CD4-positive, alpha-beta T cell treated with Interleukin-6 for 4 hours (primary cell): ENCODE measurements at regions not wholly inside any gene's neighbourhood (a gene's known extent, or its start where the extent isn't known, plus 50 kb on each side); places are given as distances from the start of the nearest gene placed in this dataset.

Experiments
- DNase-seq: peaks from one replicate; pipeline ENCODE4 v3.0.0-alpha.2; 2020; ENCODE audit warnings: mixed read lengths

DNA sequence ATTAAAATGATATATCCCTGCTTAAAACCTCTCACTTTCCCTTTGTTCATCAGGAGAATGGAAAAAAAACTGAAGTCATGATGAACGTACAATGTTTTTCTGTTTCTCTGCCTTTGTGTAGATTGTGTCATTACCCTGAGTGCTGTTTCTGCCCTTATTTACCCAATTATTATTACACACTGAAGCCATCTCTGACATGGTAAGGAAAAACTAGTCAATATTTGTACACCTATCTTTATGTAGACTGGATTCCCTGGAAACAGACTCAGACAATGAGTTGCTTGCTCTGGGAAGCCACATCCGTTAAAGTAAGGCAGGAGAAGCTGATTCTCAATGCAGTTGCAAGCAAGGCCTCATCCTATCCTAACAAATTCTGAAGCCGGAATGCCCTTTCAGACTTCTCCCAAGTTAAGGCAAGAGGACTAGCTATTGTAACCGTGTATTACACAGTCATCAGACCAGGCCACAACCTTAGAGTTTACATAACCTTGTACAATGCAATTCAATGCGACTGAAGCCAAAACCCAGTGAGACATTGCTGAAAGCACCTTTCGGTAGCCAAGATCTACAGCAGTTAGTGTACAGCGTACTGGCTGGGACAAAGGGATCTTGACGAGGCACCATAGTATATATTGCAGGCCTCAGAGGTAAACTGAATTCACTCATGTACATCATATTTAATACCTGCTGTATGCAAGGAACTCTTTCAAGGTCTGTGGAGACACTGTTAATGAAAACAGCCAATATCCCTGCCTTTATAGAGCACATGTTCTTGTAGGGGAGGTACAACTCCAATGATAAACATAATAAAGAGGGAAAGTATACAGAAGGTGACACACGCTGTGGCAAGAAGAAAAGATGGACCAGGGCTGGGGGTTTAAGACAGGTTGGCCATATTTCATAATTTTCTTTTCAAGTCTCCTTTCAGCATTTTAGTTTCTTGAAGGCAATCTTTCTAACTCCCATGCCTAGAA, 1040.8 kb upstream of the SEMA6D start:
- DNase-seq, result no peak

DNA sequence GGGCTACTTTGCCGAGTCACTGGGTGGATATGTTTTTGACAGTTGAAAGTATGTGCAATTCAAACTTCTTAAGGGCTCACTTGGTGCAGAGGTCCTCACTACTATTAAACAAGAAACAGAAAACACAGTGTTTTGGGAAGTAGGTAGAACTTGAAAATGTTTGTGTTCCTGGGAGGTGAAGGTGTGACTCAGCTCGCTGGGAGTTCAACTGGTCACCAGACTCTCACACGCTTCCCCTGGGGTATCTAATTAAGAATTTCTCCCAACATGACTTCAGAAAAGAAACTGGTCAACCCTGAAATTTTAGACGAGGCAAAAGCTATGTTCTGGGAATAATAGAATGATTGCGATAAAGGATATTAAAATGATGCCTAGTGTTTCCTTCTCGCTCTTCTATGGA, 1039.8 kb upstream of the SEMA6D start:
- DNase-seq, result no peak

DNA sequence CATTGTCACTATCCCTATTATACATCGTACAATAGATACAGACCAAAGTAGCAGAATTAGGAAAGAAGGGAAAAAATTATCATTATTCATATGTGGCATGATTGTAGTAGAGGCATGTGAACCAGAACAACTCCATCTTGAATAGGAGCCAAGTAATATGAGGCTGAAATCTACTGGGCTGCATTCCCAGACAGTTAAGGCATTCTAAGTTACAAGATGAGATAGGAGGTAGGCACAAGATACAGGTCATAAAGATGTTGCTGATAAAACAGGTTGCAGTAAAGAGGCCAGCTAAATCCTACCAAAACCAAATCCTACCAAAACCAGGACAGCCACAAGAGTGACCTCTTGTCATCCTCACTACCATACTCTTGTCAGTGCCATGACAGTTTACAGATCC, 1035.4 kb upstream of the SEMA6D start:
- no peak for DNase-seq

DNA sequence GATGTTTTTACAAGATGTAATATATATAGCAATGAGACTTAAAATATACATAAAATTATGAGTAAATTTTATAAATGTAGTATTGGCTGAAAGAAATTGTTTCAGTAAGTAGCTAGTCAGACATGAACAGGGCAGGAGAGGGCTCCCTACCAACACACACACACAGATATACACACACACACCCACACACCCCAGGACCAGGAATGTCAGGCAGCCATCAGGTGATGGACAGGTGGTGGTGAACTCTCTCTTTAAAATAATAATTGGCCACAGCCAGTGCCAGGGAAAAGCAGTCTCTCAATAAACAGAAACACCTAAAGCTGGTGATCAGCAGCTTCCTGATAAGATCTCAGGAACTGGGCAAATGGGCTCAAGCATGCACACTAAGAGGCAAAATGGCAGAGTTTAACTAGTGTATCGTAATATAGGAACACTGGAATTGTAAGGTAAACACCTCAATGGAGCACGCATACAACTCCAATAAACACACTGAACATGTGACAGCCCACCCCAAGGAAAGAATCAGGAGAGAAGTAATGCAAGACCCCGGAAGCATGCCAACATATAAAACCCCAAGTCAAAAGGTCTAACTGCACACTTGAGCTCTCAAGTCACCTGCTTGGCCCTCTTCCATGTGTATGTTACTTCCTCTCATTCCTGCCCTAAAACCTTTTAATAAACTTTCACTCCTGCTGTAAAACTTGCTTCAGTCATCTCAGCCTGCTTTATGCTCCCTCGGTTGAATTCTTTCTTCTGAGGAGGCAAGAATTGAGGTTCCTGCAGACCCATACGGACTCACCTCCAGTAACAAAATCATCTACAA, 1034.1 kb upstream of the SEMA6D start:
- DNase-seq, result no peak

DNA sequence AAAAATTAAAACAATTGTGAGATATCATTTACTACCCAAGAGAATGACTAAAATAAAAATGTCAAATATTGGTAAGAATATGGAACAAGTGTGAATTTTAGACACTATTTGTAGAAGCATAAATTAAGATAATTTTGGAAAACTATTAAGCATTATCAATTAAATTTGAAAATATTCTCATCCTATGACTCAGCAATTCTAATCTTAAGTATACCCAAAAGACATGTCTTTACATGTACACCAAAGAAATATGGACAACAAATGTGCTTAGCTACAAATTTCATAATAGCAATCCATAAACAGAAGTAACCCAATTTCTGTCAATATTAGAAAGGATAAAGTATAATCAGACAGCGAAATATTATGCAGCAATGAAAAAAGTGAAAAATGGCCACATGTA, 1032.2 kb upstream of the SEMA6D start:
- DNase-seq, result no peak

DNA sequence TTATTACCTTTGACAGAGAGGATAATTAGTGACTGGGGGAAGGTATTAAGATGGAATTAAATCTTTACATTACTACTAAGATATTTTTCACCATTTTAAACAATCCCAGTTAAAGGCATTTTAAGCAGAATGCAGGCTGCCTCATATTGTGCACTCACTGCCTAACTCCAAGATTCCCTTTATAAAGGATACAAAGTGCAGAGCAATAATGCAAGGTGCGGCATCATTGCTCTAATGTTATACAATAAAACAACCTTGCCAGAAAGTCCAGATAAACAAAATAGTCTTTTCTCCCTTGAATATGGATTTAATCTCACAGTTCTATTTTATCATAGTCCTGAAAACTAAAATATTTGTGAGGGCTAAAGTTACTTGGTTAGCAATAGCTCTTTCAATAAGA, 1031.6 kb upstream of the SEMA6D start:
- DNase-seq, result no peak

DNA sequence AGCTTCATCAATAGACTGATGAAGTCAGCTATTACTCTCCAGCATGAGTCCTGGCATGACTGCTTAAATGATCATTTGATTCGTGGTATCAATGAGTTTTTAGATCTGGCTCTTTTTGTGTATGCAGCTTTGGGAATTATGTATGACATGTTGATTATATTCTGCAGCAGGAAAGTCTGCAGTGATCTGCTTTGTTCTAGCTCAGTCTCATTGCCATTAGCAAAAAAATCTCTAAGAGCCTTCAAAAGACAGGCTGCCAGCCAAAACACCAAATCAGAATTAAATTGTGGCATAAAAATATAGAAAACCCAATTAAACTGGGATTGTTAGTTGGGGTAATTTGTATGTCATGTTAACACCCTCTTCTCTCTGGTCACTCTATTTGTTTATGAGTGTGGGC, 1021.0 kb upstream of the SEMA6D start:
- DNase-seq, result no peak

DNA sequence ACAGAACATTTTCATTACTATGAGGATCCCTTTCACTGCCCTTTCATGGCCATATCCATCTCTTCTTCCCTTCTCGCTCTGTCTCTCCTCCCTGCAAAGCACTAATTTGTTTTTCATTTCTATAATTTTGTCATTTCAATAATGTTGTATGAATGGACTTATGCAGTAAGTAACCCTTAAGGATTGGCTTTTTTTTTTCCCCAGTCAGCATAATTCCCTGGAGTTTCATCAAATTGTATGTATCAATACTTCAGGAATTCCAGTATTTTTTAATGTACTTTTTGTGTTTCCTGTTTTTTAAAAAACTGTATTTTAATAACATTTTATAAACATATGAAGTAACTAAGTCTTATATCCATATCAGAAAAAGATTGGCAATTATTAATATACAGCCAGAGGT, 1016.0 kb upstream of the SEMA6D start:
- DNase-seq, result no peak

DNA sequence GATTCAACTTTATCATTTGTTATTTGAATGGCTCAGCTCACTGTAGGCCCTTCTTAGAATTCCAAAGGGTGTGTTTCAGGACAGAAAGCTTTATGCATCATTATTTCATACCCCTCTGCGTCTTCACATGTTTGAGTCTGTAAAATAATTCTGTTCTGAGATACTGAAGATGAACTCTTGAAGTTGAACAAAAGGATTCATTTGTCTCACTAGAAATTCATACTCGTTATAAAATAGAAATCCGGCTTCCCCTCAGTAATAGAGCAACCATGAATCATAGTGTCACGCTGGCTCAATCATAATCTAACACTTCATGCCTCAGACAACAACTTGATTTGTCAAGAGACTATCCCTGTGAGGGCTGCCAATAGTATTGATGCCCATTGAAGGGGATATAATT, 1015.4 kb upstream of the SEMA6D start:
- no peak for DNase-seq

DNA sequence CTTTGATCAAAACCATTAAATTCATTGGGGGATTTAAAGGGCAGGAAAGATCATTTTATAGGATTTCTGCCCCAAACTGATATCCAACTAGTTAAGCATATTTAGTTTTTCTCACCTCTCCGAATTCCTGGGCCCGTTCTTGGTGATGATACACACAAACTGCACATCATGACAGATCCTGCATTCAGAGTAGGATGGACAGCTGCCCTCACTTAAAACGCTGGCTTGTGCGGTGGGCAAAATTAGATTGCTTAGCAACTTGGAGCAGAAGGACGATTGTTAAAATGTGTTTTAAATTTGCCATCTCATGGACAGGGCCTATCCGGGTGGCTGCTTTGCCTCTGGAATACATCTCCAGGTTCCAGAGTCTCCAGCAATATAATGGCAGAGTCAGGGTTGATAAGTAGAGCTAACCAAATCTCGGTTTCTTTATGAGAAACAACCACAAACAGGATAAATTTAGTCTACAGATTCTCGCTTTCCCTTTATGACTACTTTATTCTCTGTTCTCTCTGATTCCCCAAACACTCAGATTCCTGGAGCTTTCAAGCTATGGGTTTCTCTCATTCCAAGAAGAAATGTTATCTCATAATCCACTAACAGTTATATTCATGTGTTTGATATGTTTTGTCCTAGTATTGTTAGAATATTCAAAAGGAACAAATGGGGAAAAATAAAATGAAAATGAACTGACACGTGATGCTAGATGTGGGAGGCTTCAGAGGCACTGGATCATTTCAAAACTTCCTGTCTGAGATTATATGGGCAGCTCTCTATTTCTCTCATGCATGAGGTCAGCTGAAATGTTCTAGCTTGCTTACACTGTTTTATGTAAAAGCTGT, 1014.1 kb upstream of the SEMA6D start:
- DNase-seq, result no peak

DNA sequence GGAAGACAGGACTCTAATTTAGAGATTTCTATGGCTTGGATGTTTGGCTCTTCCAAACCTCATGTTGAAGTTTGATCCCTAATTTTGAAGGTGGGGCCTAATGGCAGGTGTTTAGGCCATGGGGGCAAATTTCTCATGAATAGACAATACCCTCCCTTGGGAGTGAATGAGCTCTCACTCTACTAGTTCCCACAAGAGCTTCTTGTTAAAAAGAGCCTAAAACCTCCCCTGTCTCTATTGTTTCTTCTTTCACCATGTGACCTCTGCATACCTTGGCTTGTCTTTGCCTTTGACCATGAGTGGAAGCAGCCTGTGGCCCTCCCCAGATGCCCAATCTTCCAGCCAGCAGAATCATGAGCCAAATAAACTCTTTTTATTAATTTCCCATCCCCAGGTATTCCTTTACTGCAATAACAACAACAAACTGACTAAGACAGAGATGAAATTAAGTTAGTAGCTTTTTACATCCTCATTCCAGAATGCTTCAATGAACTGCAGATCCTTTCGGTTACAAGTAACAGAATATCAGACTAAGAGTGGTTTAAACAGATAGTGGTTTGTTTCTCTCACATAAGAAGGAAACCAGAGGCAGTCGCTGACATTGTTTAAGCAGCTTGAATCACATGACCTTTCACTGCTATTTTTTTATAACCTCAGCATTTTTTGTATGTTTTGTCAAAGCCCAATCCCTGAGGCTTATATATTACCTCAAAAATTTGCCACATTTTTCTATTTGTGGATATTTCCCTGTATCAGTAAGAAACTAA, 1013.3 kb upstream of the SEMA6D start:
- no peak for DNase-seq

DNA sequence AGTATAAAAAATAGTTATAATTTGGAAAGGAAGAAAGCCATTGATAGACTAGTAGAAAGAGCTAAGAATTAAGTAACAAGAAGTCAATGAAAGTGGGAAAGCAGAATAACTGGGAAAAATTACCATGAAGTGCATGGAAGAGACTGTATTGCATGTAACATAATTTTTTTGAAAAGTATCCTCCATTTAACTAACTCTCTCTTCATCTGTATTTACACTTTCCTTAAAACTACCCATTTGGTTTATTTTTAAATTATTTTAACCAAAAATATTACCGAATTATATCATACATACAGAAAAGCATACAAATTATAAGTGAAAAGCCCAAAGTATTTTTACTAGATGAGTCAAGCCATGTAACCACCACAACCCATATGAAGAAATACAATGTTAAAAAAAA, 1009.9 kb upstream of the SEMA6D start:
- no peak for DNase-seq

DNA sequence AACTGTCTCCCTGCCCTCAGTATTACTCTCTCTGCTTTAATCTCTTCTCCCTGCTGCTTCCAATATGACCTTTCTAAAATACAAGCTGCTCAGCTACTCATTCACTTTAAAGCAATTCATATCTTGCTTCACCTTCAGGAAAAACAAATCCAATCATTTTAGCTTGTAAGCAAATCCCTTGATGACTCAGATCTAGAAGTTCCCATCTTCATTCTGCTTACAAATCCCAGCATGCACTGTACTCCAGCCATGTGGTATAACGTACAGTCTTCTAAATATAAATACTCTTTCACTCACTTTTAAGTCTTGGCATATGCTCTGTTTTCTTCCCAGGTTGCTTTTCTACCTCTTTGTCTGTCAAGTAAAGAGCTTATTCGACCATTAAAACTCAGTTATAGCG, 1009.1 kb upstream of the SEMA6D start:
- DNase-seq, result no peak

DNA sequence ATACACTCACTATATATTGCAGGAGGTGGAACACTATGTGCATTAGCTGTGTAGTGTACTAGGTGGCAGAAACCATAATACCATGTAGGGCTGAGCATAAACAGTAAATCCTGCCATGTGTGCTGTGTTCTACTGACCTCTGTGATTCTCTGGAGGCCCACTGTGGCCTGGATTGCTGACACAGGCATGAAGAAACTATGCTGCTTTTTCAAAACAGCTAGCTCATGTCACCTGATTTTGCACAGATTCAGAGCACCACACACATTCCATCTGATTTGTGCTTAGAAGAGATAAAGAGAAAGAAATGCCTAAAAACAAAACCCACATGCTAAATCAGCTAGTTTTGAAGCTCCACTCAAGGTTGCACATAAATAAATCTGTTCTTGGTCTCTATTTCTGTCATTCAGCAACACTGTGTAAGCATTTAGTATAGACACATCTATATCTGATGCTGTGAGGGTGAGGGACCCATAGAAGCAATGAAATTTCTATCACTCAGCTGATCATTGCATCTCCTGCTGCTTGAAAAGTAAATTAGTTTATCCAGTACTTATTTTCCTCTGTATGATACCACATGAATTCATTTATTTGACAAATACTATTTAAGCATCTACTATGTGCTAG, 1007.7 kb upstream of the SEMA6D start:
- DNase-seq, result no peak

DNA sequence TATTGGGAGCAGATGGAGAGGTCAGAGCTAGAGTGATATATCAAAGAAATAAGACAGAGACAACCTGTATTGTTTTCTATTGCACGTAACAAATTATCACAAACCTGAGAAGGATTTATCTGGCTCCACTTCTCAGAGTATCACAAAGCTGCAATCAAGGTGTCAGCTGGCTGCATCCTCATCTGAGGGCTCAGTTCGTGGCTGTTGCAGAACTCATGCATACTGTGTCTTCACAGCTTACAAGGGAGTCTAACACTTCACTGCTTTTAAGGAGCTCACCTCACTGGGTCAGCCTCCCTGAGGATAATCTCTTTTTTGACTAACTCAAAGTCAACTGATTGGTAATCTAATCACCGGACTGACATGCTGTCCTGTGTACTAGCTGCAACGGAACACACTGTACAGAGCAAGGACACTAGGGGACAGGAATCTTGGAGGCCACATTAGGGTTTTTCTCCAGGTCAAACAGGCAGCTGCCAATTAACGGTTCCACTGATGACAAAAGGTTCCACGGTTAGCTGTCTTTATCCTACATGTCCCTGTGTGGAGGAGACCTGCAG, 1006.8 kb upstream of the SEMA6D start:
- no peak for DNase-seq

DNA sequence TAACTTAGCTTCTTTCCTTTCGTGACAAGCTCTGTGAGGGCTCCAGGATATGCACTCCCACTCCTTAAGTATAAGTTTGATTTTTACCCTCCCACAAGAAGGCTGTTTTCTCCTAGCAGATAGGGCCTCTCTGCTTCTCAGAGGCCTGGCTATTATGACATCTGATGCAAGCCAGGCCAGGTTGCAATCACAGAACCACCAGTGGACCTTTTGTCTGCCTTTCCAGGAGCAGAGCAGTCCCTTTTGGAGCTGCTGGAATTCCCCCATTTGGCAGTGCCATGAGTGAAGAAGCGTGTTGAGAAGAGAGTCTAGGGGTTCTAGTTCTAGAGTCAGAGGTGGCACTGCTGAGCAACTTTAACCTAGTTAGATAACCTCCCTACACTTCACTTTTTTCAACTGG, 1004.3 kb upstream of the SEMA6D start:
- DNase-seq, result no peak

DNA sequence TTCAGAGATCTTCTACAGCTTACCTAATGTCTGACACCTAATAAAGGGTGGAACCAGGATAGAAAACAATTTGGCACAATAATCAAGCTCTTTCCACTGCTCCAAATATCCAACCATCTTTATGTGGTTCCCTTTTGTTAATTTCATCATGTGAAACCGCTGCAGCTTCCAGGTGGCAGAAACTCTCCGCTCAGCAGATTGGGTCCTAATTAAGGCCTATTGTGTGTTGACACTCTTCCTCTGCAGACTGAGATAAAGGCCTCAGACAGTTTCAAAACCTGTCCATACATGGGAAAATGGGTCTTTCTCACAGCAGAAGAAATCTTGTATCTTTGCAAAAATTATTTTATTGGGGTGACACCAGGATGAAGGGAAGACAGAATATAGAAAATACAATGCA, 1002.4 kb upstream of the SEMA6D start:
- no peak for DNase-seq

DNA sequence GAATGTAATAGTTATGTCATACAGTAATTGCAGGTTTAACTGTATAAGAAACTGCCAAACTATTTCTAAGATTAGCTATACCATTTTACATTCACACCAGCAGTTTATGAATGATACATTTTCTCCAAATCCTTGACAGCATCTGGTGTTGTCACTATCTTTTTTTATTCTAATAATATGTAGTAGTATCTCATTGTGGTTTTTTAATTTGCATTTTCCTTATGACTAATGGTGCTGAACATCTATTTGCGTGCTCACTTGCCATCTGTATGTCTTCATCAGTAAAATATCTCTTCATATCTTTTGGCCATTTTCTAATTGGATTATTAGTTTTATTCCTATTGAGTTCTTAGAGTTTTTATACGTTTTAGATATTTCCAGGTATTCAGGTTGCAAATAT, 994.0 kb upstream of the SEMA6D start:
- DNase-seq, result no peak

DNA sequence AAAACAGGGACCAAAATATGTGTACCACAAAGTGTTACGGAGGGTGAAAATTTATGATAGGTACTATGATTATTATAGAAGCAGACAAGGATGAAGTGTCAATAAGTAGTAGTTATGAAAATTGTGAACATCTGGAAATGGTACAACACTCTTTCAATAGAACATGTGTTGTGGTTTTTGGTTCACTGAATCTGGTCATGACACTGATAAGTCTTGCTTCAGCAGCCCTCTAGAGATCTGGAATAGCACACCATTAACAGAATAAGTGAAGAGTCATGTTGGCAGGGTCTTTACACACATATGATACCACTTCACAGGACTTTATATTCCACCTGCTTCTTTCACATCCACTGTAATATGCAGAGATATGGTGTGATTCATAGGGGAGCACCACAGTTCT, 985.2 kb upstream of the SEMA6D start:
- DNase-seq, result no peak

DNA sequence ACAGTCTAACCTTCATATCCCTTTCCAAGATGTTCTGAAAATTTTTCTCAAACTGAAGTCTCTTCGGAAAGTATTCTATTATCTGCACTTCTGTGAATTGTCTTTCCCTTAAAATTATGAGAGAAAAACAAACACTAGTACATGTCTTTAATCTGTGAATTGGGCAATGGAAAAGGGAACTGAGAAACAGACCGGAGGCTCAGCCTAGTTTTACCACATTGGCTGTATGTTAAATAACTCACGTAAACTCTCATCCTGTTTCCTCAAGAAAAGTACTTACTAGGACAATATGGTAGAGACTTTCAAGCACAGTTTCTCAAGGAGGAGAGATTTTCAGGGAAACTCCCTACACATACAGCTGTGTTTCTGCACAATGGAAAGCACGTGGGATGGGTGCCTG, 982.2 kb upstream of the SEMA6D start:
- no peak for DNase-seq

DNA sequence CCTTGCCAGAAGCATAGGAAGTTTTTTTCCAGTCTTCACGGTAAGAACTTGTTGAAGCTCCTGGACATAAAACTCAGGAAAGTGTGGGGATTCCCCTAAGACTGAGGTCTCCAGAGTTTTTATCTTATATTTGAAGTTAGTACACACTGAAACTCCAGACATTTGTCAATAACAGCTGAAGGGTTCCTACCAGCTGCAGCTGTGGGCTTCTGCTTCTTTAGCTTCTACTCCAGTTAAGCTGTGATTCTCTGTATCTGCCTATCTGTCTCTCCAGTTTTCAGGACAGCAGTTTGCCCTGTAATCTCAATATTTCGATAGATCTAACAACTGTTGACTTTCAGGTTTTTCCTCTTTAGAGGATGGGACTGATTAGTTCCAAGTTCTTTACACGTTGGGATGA, 966.0 kb upstream of the SEMA6D start:
- DNase-seq, result no peak

DNA sequence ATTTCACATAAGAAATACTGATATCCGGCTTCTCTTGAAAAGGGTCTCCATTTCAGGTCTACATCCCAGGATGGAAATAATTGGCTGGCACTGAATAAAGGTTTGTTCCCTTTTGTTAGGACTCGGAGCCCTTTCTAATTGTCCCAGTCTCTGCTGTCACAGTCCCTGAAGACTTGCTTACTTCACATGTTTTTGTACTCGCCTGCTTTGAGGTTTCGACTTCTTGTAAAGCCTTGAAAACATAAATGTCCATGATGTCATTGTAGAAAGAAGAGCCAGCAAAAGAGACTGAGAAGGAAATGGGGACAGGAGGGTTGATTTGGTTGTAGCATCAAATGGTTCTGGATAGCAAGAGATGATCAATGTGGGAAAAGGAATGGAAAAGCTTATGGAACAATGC, 963.4 kb upstream of the SEMA6D start:
- no peak for DNase-seq
